Smooth muscle cell (in vitro differentiated cells): ENCODE measurements at regions not wholly inside any gene's neighbourhood (a gene's known extent, or its start where the extent isn't known, plus 50 kb on each side); places are given as distances from the start of the nearest gene placed in this dataset.
"Not testable (repeated sequence)": the region's sequence is repeated elsewhere in the genome, so short reads cannot be mapped to it uniquely, and the experiment has no call there.

Source experiments
- DNase-seq: peaks from one replicate; lab custom pipeline; 2025; ENCODE audit not compliant: unreplicated experiment; lab: John Stamatoyannopoulos, UW
- H2AFZ ChIP-seq: fragments of 200-600 bp; sonication (generic); 2 replicates; pipeline ENCODE4 v1.6.0; 2016; ENCODE audit warnings: antibody characterized with exemption, low read depth, mild to moderate bottlenecking
- H3F3A ChIP-seq: fragments of 200-600 bp; sonication (generic); 2 replicates; pipeline ENCODE4 v1.6.0; 2017; ENCODE audit warnings: antibody characterized with exemption, low read depth
- H3K27ac ChIP-seq: fragments of 200-600 bp; sonication (generic); 2 replicates; pipeline ENCODE4 v1.5.1; 2016; ENCODE audit warnings: low read depth, mild to moderate bottlenecking
- H3K27me3 ChIP-seq: fragments of 200-600 bp; sonication (generic); 2 replicates; pipeline ENCODE4 v1.6.1; 2016; ENCODE audit warnings: low read depth, mild to moderate bottlenecking
- H3K36me3 ChIP-seq: fragments of 200-600 bp; sonication (generic); 2 replicates; pipeline ENCODE4 v1.5.1; 2016; ENCODE audit warnings: low read depth
- H3K4me1 ChIP-seq: fragments of 200-600 bp; sonication (generic); 2 replicates; pipeline ENCODE4 v1.5.1; 2016; ENCODE audit warnings: low read depth
- H3K4me2 ChIP-seq: fragments of 200-600 bp; sonication (generic); 2 replicates; pipeline ENCODE4 v1.6.0; 2016; ENCODE audit warnings: mild to moderate bottlenecking
- H3K4me3 ChIP-seq: fragments of 200-600 bp; sonication (generic); 2 replicates; pipeline ENCODE4 v1.5.1; 2016; ENCODE audit warnings: mild to moderate bottlenecking
- H3K79me2 ChIP-seq: fragments of 200-600 bp; sonication (generic); 2 replicates; pipeline ENCODE4 v1.6.0; 2016; ENCODE audit warnings: low read depth, mild to moderate bottlenecking
- H3K9ac ChIP-seq: fragments of 200-600 bp; sonication (generic); 2 replicates; pipeline ENCODE4 v1.6.0; 2016; ENCODE audit warnings: low read depth
- H3K9me3 ChIP-seq: fragments of 200-600 bp; sonication (generic); replicated peaks from 2 replicates; pipeline ENCODE4 v1.5.1; 2016; ENCODE audit warnings: low read depth
- H4K20me1 ChIP-seq: fragments of 200-600 bp; sonication (generic); 2 replicates; pipeline ENCODE4 v1.6.0; 2016; ENCODE audit warnings: low read depth
- WGBS: methylation state at CpG from one replicate; pipeline ENCODE4 v1.1.7; 2016; ENCODE audit warnings: low lambda C conversion rate; 5-methylcytosine and 5-hydroxymethylcytosine counted together
- TF ChIP-seq, protein P1 (sequence below): fragments of 200-600 bp; sonication (generic); IDR thresholded peaks from 2 replicates; pipeline ENCODE4 v1.5.1; 2017; ENCODE audit warnings: borderline replicate concordance, mild to moderate bottlenecking, antibody characterized with exemption; ENCODE audit not compliant: insufficient read depth, poor library complexity, severe bottlenecking

- DNase-seq = no peak
- Histone ChIP-seq H2AFZ (no peak overlapping the region), H3K4me2 (no peak overlapping the region), H4K20me1 (no peaks in the 10 kb centered on the region), H3K36me3 (no peaks in the 10 kb centered on the region), H3K9me3 (no peaks in the 10 kb centered on the region), H3K27me3 (no peaks in the 10 kb centered on the region), H3K27ac (no peak overlapping the region), H3K4me1 (peaks cover 4% of the 10 kb centered on the region), H3F3A (no peaks in the 10 kb centered on the region), H3K4me3 (no peak overlapping the region), H3K79me2 (no peaks in the 10 kb centered on the region), H3K9ac (no peak overlapping the region)
- WGBS = 92% methylated on average over 3 of the region's 3 CpGs
- TF ChIP-seq, protein P1, sequence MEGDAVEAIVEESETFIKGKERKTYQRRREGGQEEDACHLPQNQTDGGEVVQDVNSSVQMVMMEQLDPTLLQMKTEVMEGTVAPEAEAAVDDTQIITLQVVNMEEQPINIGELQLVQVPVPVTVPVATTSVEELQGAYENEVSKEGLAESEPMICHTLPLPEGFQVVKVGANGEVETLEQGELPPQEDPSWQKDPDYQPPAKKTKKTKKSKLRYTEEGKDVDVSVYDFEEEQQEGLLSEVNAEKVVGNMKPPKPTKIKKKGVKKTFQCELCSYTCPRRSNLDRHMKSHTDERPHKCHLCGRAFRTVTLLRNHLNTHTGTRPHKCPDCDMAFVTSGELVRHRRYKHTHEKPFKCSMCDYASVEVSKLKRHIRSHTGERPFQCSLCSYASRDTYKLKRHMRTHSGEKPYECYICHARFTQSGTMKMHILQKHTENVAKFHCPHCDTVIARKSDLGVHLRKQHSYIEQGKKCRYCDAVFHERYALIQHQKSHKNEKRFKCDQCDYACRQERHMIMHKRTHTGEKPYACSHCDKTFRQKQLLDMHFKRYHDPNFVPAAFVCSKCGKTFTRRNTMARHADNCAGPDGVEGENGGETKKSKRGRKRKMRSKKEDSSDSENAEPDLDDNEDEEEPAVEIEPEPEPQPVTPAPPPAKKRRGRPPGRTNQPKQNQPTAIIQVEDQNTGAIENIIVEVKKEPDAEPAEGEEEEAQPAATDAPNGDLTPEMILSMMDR = no peak
Measured at GRCh38 chr16:79988089-79988488, 387.6 kb upstream of the MAF start.

GRCh38 chr16:79986352-79986751, 385.8 kb upstream of the MAF start:
- Histone ChIP-seq H3K9ac (no peak overlapping the region), H3K79me2 (no peaks in the 10 kb centered on the region), H3K4me2 (no peak overlapping the region), H3K4me1 (peaks cover 7% of the 10 kb centered on the region), H3K4me3 (no peak overlapping the region), H3K27ac (peak overlapping the region; percentile 50), H3K9me3 (no peaks in the 10 kb centered on the region), H3K27me3 (no peaks in the 10 kb centered on the region), H2AFZ (peak overlapping the region; percentile 13), H3K36me3 (no peaks in the 10 kb centered on the region), H4K20me1 (no peaks in the 10 kb centered on the region), H3F3A (no peaks in the 10 kb centered on the region)
- WGBS = 48% methylated on average over 4 of the region's 4 CpGs
- TF ChIP-seq, protein P1 = no peak
- DNase-seq = no peak

DNA sequence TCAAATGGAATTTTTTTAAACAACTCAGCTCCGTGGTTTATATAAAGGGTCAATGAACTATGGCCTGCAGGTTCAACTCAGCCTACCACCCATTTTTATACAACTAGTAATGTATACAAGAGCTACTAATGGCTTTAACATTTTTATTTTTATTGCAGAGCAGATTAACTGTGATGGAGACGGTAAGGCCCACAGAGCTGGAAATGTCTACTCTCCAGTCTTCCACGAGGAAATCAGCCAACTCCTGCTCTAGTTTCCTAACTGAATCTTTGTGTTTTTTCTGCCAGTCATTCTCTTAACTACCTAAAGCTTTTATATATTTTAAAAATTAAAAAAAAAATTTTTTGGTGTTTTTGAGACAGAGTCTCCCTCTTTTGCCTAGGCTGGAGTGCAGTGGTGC, 385.1 kb upstream of the MAF start:
- H3K4me3 ChIP-seq = no peak overlapping the region
- H3K36me3 ChIP-seq = no peaks in the 10 kb centered on the region
- H3K27me3 ChIP-seq = no peaks in the 10 kb centered on the region
- H3K9ac ChIP-seq = no peak overlapping the region
- no peak overlapping the region for H3K4me2 ChIP-seq
- H3F3A ChIP-seq = no peaks in the 10 kb centered on the region
- 71% methylated on average over 3 of the region's 3 CpGs for WGBS
- H3K4me1 ChIP-seq = peaks cover 11% of the 10 kb centered on the region
- DNase-seq = no peak
- no peak overlapping the region for H2AFZ ChIP-seq
- H3K79me2 ChIP-seq = no peaks in the 10 kb centered on the region
- no peaks in the 10 kb centered on the region for H3K9me3 ChIP-seq
- no peaks in the 10 kb centered on the region for H4K20me1 ChIP-seq
- TF ChIP-seq, protein P1 = no peak
- H3K27ac ChIP-seq = peak overlapping the region; percentile 50

GRCh38 chr16:79984149-79984548, 383.6 kb upstream of the MAF start:
- not testable (repeated sequence) for H3K27me3 ChIP-seq, H3K4me3 ChIP-seq, H3K36me3 ChIP-seq, H4K20me1 ChIP-seq, H3K79me2 ChIP-seq, H3K4me1 ChIP-seq, H3K27ac ChIP-seq, H2AFZ ChIP-seq, H3K4me2 ChIP-seq, H3F3A ChIP-seq, H3K9me3 ChIP-seq, H3K9ac ChIP-seq, DNase-seq
- WGBS = 98% methylated on average over 6 of the region's 6 CpGs
